Peyer's patch (tissue), 4 donors: ENCODE measurements at regions not wholly inside any gene's neighbourhood (a gene's known extent, or its start where the extent isn't known, plus 50 kb on each side); places are given as distances from the start of the nearest gene placed in this dataset.

Experiments
- DNase-seq, 3 donors: peaks; one replicate each; pipeline ENCODE4 v3.0.0-alpha.2; 2017 to 2019
- H3K27ac ChIP-seq, 4 donors: fragments of 200-600 bp; sonication (generic); one replicate each; pipeline ENCODE4 v1.5.1; 2016 to 2019
- H3K27me3 ChIP-seq, 2 donors: fragments of 200-600 bp; sonication (generic); one replicate each; pipeline ENCODE4 v1.5.1; 2019
- H3K36me3 ChIP-seq, 3 donors: fragments of 200-600 bp; sonication (generic); one replicate each; pipeline ENCODE4 v1.5.1; 2016 to 2019
- H3K4me1 ChIP-seq, 4 donors: fragments of 200-600 bp; sonication (generic); one replicate each; pipeline ENCODE4 v1.5.1; 2016 to 2019
- H3K4me3 ChIP-seq, 4 donors: fragments of 200-600 bp; sonication (generic); 1 replicate in 3 of 4; 2 replicates in 1 of 4; pipeline ENCODE4 v1.5.1; 2016 to 2019; ENCODE audit warnings: mild to moderate bottlenecking in 1 of 4
- H3K9me3 ChIP-seq, 4 donors: fragments of 200-600 bp; sonication (generic); one replicate each; pipeline ENCODE4 v1.5.1; 2016 to 2019; ENCODE audit warnings: mild to moderate bottlenecking in 1 of 4
- POLR2A ChIP-seq, 2 donors: fragments of 450-650 bp; IDR thresholded peaks; one replicate each; pipeline ENCODE4 v1.5.1; 2017; ENCODE audit warnings: antibody characterized with exemption in 2 of 2, mild to moderate bottlenecking in 2 of 2, moderate library complexity in 2 of 2
- TF ChIP-seq, protein P1 (sequence below), 6 experiments: fragments of 450-650 bp in 4 of 6; fragments of 200-600 bp in 2 of 6; sonication (generic) in 1 of 6; IDR thresholded peaks; one replicate each; pipeline ENCODE4 v1.5.1; 2017 to 2019; ENCODE audit warnings: antibody characterized with exemption in 6 of 6, mild to moderate bottlenecking in 3 of 6, moderate library complexity in 1 of 6

DNA sequence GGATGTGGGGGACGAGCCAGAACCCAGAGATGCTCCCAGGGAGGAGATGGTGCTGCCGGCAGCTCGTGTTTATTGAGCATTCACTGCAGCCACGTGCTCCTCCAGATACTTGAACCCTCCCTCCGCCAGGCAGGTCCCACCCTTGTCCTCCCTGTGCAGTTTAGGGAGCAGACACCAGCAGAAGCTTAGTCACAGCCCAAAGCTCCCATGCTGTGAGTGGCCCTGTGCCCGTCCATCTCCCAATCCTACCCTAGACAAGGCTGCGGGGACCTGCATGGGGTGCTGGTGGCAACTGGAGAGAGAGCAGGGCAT lies 176.5 kb upstream of the COPS8 start:
- TF ChIP-seq, protein P1, sequence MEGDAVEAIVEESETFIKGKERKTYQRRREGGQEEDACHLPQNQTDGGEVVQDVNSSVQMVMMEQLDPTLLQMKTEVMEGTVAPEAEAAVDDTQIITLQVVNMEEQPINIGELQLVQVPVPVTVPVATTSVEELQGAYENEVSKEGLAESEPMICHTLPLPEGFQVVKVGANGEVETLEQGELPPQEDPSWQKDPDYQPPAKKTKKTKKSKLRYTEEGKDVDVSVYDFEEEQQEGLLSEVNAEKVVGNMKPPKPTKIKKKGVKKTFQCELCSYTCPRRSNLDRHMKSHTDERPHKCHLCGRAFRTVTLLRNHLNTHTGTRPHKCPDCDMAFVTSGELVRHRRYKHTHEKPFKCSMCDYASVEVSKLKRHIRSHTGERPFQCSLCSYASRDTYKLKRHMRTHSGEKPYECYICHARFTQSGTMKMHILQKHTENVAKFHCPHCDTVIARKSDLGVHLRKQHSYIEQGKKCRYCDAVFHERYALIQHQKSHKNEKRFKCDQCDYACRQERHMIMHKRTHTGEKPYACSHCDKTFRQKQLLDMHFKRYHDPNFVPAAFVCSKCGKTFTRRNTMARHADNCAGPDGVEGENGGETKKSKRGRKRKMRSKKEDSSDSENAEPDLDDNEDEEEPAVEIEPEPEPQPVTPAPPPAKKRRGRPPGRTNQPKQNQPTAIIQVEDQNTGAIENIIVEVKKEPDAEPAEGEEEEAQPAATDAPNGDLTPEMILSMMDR (IDR thresholded peaks at IDR 0.05), result no peak
- no peak for TF ChIP-seq POLR2A (IDR thresholded peaks at IDR 0.05)

DNA sequence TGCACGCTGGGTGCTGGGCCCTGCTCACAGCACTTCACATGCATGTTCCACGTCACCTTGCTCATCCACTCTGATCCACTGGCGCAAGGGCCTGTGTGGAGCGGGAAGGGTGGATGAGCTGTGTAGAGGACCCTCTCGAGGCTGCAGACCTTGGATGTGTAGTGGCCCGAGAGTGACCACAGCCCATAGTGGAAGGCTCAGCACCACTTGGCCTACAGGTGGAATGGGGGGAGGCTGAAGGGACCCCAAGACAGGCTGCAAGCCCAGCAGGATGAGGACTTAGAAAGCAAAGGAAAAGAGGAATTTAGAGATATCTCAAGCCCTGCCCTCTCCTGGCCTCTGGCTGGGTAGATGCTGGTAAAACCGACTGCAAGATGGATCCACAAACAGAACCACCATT lies 175.9 kb upstream of the COPS8 start:
- DNase-seq, result no peak
- H3K4me3 ChIP-seq, result no peak overlapping the region
- H3K27me3 ChIP-seq, result no peaks in the 10 kb centered on the region
- H3K36me3 ChIP-seq, result no peaks in the 10 kb centered on the region
- no peak overlapping the region for H3K27ac ChIP-seq
- no peaks in the 10 kb centered on the region for H3K9me3 ChIP-seq
- H3K4me1 ChIP-seq, result no peaks in the 10 kb centered on the region
- TF ChIP-seq POLR2A (IDR thresholded peaks at IDR 0.05), result no peak

More for the DNA sequence above, 176.5 kb upstream of the COPS8 start:
- no peaks in the 10 kb centered on the region for H3K36me3 ChIP-seq
- H3K9me3 ChIP-seq, result no peaks in the 10 kb centered on the region
- no peak overlapping the region for H3K4me3 ChIP-seq
- no peak for DNase-seq
- H3K27me3 ChIP-seq, result no peaks in the 10 kb centered on the region
- no peaks in the 10 kb centered on the region for H3K4me1 ChIP-seq
- no peak overlapping the region for H3K27ac ChIP-seq

DNA sequence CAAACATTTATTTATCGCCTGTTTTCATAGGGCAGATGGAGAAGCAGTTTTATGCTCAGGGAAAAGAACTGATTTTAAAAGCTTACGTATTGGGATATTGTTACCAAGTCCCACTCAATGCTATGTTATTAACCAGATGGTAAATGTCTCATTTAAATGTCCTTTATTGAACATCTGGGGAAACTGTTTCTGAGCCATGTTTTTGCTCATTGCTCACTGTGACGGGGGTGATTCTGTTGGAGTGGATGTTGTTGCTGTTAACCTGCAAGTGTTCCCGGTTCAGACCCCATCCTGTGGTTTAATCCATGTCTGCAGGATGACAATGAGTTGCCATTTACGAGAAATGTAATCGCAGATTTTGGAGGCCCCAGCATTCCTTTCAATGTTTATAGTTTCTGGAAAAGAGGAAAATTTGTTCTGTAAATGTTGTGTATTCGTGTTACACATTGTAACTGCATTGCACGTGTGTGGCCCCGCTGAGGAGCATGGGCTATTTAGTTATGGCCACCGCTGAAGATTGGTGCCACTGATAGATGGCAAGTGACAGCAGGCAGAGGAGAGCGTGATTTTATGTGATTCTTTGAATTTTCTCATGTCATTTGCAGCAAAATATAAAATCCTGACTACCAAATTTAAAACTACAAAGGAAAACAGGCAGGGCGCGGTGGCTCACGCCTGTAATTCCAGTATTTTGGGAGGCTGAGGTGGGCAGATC lies 174.8 kb upstream of the COPS8 start:
- Histone ChIP-seq H3K4me3 (no peak overlapping the region), H3K36me3 (no peaks in the 10 kb centered on the region), H3K27ac (no peak overlapping the region), H3K27me3 (no peaks in the 10 kb centered on the region), H3K9me3 (no peaks in the 10 kb centered on the region), H3K4me1 (no peaks in the 10 kb centered on the region)
- TF ChIP-seq, protein P1 (IDR thresholded peaks at IDR 0.05), result no peak
- no peak for TF ChIP-seq POLR2A (IDR thresholded peaks at IDR 0.05)
- no peak for DNase-seq

DNA sequence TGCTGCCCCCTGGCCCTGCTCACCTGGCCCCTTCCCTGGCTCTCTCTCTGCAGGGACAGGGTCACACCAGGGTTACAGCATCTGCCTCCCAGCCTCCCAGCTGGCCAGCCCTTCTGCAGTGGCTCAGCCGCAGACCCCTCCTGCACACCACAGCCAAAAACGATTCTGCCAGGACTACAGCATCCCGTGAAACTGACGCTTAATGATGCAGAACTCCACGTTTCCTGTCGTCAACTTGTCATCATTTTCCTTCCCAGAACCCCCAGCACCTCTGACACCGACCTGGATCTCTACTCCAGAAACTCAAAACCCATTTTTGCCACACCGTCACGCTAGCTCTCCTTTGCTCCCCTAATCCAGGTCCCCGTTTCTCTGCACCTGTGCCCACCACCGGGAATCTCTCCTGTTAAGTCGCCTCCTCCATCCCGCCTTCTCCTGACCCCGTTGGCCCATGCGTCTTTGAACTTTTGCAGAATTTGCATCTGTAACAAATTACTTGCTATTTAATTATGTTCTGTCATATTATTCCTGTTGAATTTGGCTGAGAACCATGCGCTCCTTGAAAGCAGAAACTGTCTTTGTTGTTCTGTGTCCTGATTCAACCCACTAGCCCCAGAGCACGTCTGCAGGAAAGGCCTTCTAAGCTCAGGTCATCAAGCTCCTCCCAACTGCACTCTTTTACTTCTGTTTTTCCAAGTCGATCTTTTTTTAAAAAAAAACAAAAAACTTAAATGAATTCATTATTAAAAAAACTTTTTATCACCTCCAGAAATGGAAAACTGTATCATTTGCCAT lies 173.2 kb upstream of the COPS8 start:
- Histone ChIP-seq H3K27me3 (no peaks in the 10 kb centered on the region), H3K4me1 (no peaks in the 10 kb centered on the region), H3K36me3 (no peaks in the 10 kb centered on the region), H3K27ac (no peak overlapping the region), H3K4me3 (no peak overlapping the region), H3K9me3 (no peaks in the 10 kb centered on the region)
- no peak for TF ChIP-seq POLR2A (IDR thresholded peaks at IDR 0.05)
- TF ChIP-seq, protein P1 (IDR thresholded peaks at IDR 0.05), result no peak
- DNase-seq, result no peak

DNA sequence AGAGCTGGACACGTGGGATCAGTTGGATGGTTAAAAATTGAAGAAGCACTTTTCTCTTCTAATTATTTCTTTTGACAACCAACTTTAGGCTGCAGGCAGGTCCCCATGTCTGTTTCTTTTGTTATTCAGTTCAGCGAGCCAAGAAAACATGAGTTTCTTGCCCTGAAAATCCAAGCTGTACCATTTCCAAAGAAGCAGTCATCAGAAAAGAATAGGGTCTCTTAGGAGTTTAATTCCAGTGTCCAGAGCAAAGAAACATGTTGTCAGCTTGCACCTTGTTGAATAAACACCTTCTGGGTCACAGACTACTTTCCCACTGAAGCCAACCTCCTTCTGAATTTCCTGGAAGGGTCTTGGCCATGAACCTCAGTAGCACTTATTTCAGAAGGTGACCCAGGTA lies 170.5 kb upstream of the COPS8 start:
- H3K9me3 ChIP-seq, result no peaks in the 10 kb centered on the region
- DNase-seq, result no peak
- no peaks in the 10 kb centered on the region for H3K36me3 ChIP-seq
- TF ChIP-seq POLR2A (IDR thresholded peaks at IDR 0.05), result no peak
- no peaks in the 10 kb centered on the region for H3K27me3 ChIP-seq
- no peak overlapping the region for H3K4me3 ChIP-seq
- H3K4me1 ChIP-seq, result no peaks in the 10 kb centered on the region
- no peak overlapping the region for H3K27ac ChIP-seq

DNA sequence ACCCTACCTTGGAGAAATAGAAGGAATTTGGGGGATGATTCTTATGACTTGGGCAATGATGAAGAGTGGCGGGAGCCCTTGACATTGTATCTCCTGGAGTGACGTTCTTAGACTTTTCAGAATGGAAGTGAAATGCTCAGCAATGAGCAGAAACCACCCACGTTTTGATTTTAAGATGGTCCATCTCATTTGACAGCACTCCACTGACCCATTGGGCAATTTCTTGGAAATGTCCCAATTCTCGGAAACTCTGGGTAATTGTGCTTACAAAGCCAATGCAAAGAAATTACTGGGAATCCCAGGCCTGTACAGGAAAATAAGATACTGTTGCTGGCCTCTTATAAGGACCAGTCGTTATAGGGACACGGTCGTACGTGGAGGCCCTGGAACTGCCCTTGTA lies 170.0 kb upstream of the COPS8 start:
- DNase-seq, result no peak
- Histone ChIP-seq H3K4me3 (no peak overlapping the region), H3K4me1 (no peaks in the 10 kb centered on the region), H3K36me3 (no peaks in the 10 kb centered on the region), H3K27me3 (no peaks in the 10 kb centered on the region), H3K27ac (no peak overlapping the region), H3K9me3 (no peaks in the 10 kb centered on the region)
- no peak for TF ChIP-seq POLR2A (IDR thresholded peaks at IDR 0.05)
- TF ChIP-seq, protein P1 (IDR thresholded peaks at IDR 0.05), result no peak
